ENCODE measurements at regions not wholly inside any gene's neighbourhood (a gene's known extent, or its start where the extent isn't known, plus 50 kb on each side); places are given as distances from the start of the nearest gene placed in this dataset.

DNA sequence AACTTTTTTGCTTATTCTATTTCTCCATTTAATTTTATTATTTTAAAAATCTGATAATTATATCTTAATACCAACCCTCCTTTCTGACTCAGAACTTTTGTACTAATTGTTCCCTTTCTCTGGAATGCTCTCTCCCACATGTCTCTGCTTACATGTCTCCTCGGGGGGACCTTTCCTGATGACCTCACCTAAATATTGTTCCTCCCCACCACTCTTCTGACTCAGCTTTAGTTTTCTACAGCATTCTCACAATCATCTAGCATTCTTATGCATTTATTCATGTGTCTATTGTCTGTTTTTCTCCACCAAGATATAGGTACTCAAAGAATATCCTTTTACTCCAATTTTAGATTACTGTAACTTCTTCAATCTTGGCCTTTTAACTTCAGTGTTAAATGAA is 128.7 kb downstream of the MSL3 start:
- Histone ChIP-seq H3K4me2 (ENCODE audit: low read length) (no peak overlapping the region), H3K27me3 (ENCODE audit: insufficient read depth, low read depth, low read length) (no peaks in the 10 kb centered on the region), H3F3A (ENCODE audit: insufficient read depth, low read length, poor library complexity, severe bottlenecking) (no peaks in the 10 kb centered on the region), H3K4me3 (ENCODE audit: low read length) (no peak overlapping the region), H3K36me3 (ENCODE audit: insufficient read depth, low read length) (no peaks in the 10 kb centered on the region), H3K9ac (ENCODE audit: low read length) (no peak overlapping the region), H3K9me2 (ENCODE audit: insufficient read depth, low read length) (no peaks in the 10 kb centered on the region), H3K27ac (ENCODE audit: low read length) (no peak overlapping the region), H2AFZ (ENCODE audit: low read depth, low read length) (no peak overlapping the region), H3K9me3 (ENCODE audit: low read length) (no peaks in the 10 kb centered on the region), H4K20me1 (ENCODE audit: insufficient read depth) (no peaks in the 10 kb centered on the region), H3K79me2 (replicated peaks; ENCODE audit: insufficient read depth, low read length) (no peaks in the 10 kb centered on the region)
- TF ChIP-seq, protein P1, sequence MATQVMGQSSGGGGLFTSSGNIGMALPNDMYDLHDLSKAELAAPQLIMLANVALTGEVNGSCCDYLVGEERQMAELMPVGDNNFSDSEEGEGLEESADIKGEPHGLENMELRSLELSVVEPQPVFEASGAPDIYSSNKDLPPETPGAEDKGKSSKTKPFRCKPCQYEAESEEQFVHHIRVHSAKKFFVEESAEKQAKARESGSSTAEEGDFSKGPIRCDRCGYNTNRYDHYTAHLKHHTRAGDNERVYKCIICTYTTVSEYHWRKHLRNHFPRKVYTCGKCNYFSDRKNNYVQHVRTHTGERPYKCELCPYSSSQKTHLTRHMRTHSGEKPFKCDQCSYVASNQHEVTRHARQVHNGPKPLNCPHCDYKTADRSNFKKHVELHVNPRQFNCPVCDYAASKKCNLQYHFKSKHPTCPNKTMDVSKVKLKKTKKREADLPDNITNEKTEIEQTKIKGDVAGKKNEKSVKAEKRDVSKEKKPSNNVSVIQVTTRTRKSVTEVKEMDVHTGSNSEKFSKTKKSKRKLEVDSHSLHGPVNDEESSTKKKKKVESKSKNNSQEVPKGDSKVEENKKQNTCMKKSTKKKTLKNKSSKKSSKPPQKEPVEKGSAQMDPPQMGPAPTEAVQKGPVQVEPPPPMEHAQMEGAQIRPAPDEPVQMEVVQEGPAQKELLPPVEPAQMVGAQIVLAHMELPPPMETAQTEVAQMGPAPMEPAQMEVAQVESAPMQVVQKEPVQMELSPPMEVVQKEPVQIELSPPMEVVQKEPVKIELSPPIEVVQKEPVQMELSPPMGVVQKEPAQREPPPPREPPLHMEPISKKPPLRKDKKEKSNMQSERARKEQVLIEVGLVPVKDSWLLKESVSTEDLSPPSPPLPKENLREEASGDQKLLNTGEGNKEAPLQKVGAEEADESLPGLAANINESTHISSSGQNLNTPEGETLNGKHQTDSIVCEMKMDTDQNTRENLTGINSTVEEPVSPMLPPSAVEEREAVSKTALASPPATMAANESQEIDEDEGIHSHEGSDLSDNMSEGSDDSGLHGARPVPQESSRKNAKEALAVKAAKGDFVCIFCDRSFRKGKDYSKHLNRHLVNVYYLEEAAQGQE (IDR thresholded peaks at IDR 0.05; ENCODE audit: borderline replicate concordance), result no peak
- no peak for TF ChIP-seq RAD21 (conservative IDR thresholded peaks at IDR 0.05)

DNA sequence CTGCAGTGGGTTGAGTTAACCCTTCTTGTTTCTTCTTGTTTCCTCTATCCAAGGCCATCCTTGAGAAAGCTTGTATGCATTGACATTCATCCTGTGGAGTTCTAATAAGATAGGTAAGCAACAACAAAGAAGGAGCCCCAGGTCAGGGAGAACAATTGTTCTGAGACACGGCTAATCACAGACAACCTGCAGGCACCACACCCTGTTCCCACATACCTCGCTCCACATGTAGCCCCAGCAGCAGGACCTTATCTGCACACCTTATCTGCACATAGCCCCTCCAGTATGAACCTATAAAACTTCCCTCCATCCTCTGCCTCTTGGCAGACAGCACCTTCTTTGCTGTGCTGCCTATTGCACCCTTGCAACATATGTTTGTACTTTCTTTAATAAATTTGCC is 129.1 kb downstream of the MSL3 start:
- Histone ChIP-seq H3K9me3 (ENCODE audit: low read length) (no peaks in the 10 kb centered on the region), H3K9me2 (ENCODE audit: insufficient read depth, low read length) (no peaks in the 10 kb centered on the region), H3K27ac (ENCODE audit: low read length) (no peak overlapping the region), H2AFZ (ENCODE audit: low read depth, low read length) (no peak overlapping the region), H3K4me2 (ENCODE audit: low read length) (no peak overlapping the region), H3K9ac (ENCODE audit: low read length) (no peak overlapping the region), H4K20me1 (ENCODE audit: insufficient read depth) (no peaks in the 10 kb centered on the region), H3F3A (ENCODE audit: insufficient read depth, low read length, poor library complexity, severe bottlenecking) (no peaks in the 10 kb centered on the region), H3K79me2 (replicated peaks; ENCODE audit: insufficient read depth, low read length) (no peaks in the 10 kb centered on the region), H3K4me3 (ENCODE audit: low read length) (no peak overlapping the region), H3K36me3 (ENCODE audit: insufficient read depth, low read length) (no peaks in the 10 kb centered on the region), H3K27me3 (ENCODE audit: insufficient read depth, low read depth, low read length) (no peaks in the 10 kb centered on the region)
- no peak for TF ChIP-seq TAF1 (IDR thresholded peaks at IDR 0.05; ENCODE audit: low read depth)
- TF ChIP-seq SMC3 (conservative IDR thresholded peaks at IDR 0.05; ENCODE audit: poor library complexity), result no peak
- no peak for TF ChIP-seq EP300 (conservative IDR thresholded peaks at IDR 0.05; ENCODE audit: poor library complexity, severe bottlenecking)
- TF ChIP-seq CTCF (IDR thresholded peaks at IDR 0.05; ENCODE audit: poor library complexity, severe bottlenecking), result no peak
- no peak for TF ChIP-seq POLR2AphosphoS5 (IDR thresholded peaks at IDR 0.05)
- no peak for TF ChIP-seq EZH2 (IDR thresholded peaks at IDR 0.05; ENCODE audit: borderline replicate concordance, insufficient read depth, low read length, poor library complexity, severe bottlenecking)
- no peak for TF ChIP-seq MXI1 (conservative IDR thresholded peaks at IDR 0.05; ENCODE audit: poor library complexity, severe bottlenecking)
- TF ChIP-seq, protein P1 (IDR thresholded peaks at IDR 0.05; ENCODE audit: borderline replicate concordance), result no peak
- TF ChIP-seq RAD21 (conservative IDR thresholded peaks at IDR 0.05), result no peak

Data from neural cell (in vitro differentiated cells).